Stimulated activated CD4-positive, alpha-beta T cell treated with anti-CD3 and anti-CD28 coated beads, Interleukin-1b, Interleukin-23, amount 100 ng/mL, for 4 hours (primary cell): ENCODE measurements at regions not wholly inside any gene's neighbourhood (a gene's known extent, or its start where the extent isn't known, plus 50 kb on each side); places are given as distances from the start of the nearest gene placed in this dataset.
"Not testable (repeated sequence)": the region's sequence is repeated elsewhere in the genome, so short reads cannot be mapped to it uniquely, and the experiment has no call there.

Experiments
- DNase-seq, 2 donors: peaks; one replicate each; pipeline ENCODE4 v3.0.0-alpha.2; 2020; ENCODE audit warnings: low read depth in 2 of 2

GRCh38 chr7:9071160-9071762 lies 637.9 kb downstream of the NXPH1 start:
- DNase-seq: no peak

- DNase-seq: not testable (repeated sequence)
These were observed 642.4 kb downstream of the NXPH1 start for GRCh38 chr7:9075774-9076173.

- no peak for DNase-seq
These were observed 648.8 kb downstream of the NXPH1 start for GRCh38 chr7:9082203-9082602.

- DNase-seq: no peak
These were observed 650.4 kb downstream of the NXPH1 start for GRCh38 chr7:9083837-9084236.

- DNase-seq: no peak
These were observed 657.9 kb downstream of the NXPH1 start for GRCh38 chr7:9091282-9091681.

GRCh38 chr7:9097565-9098060 lies 664.2 kb downstream of the NXPH1 start:
- DNase-seq: no peak

- DNase-seq: no peak
These were observed 666.9 kb downstream of the NXPH1 start for GRCh38 chr7:9100289-9100688.

- DNase-seq: no peak
These were observed 669.4 kb downstream of the NXPH1 start for GRCh38 chr7:9102846-9103245.

GRCh38 chr7:9106747-9107146 lies 673.3 kb downstream of the NXPH1 start:
- no peak for DNase-seq

- no peak for DNase-seq
These were observed 686.9 kb downstream of the NXPH1 start for GRCh38 chr7:9120331-9120730.

- DNase-seq: no peak
These were observed 690.9 kb downstream of the NXPH1 start for GRCh38 chr7:9124320-9124719.

GRCh38 chr7:9125246-9125645 lies 691.8 kb downstream of the NXPH1 start:
- DNase-seq: no peak

- no peak for DNase-seq
These were observed 694.5 kb downstream of the NXPH1 start for GRCh38 chr7:9127901-9128300.

- no peak for DNase-seq
These were observed 715.3 kb downstream of the NXPH1 start for GRCh38 chr7:9148687-9149086.

GRCh38 chr7:9149499-9150082 lies 716.2 kb downstream of the NXPH1 start:
- DNase-seq: no peak

GRCh38 chr7:9163691-9164090 lies 730.3 kb downstream of the NXPH1 start:
- DNase-seq: not testable (repeated sequence)

- no peak for DNase-seq
These were observed 742.5 kb downstream of the NXPH1 start for GRCh38 chr7:9175871-9176270.

- no peak for DNase-seq
These were observed 747.9 kb downstream of the NXPH1 start for GRCh38 chr7:9181356-9181755.

GRCh38 chr7:9186730-9187129 lies 753.3 kb downstream of the NXPH1 start:
- no peak for DNase-seq

- DNase-seq: no peak
These were observed 756.3 kb downstream of the NXPH1 start for GRCh38 chr7:9189703-9190102.

GRCh38 chr7:9192969-9193368 lies 759.6 kb downstream of the NXPH1 start:
- no peak for DNase-seq

GRCh38 chr7:9200626-9201025 lies 767.2 kb downstream of the NXPH1 start:
- no peak for DNase-seq

GRCh38 chr7:9201928-9202327 lies 768.5 kb downstream of the NXPH1 start:
- DNase-seq: no peak

GRCh38 chr7:9204571-9204970 lies 771.2 kb downstream of the NXPH1 start:
- no peak for DNase-seq
